ENCODE measurements at regions not wholly inside any gene's neighbourhood (a gene's known extent, or its start where the extent isn't known, plus 50 kb on each side); places are given as distances from the start of the nearest gene placed in this dataset.

DNA sequence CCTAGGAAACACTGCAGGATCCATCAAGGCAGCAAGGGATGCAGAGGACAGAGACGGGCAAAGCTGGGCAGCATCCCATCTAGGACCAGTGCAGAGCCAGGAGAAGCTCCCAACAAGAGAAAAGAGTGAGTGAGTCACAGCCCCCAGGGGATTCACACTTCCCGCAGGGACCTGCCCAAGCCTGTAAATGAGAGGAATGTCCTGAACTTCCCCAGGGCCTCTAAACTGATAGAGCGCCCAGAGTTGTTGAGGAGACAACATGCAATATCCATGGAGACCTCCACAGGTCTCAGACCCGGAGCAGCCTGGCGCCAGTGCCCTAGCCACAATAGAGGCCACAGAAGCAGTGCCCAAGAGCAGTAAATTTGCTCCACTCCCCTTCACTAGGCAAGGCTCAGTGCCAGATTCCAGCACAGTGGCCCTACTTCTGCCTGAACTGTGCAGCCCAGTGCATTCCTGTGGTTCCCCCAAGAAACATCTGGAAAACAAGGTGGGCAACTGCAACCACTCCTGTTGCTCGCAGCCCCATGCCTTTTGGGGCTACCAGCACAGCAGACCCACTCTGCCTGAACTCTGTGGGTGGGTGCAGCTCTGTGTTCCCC lies 567.5 kb downstream of the POM121L12 start (continued):
- TF ChIP-seq SIN3A (conservative IDR thresholded peaks at IDR 0.05 in 1 of 2, IDR thresholded peaks at IDR 0.05 in 1 of 2; ENCODE audit: low read depth in 1 of 2, low read length in 2 of 2), result no peak

Measured in H1 (cell line).